Keratinocyte (primary cell): ENCODE measurements at regions not wholly inside any gene's neighbourhood (a gene's known extent, or its start where the extent isn't known, plus 50 kb on each side); places are given as distances from the start of the nearest gene placed in this dataset.

Experiments used
- DNase-seq: peaks from one replicate; pipeline ENCODE4 v3.0.0-alpha.2; 2011; ENCODE audit warnings: low read depth, missing footprints, low spot score
- FAIRE-seq: peaks from 2 replicates; lab custom pipeline; 2011; peaks lifted over from hg19 to GRCh38; lab: Jason Lieb, UNC
- H2AFZ ChIP-seq: 2 replicates; pipeline ENCODE4 v1.6.0; 2012; ENCODE audit warnings: low read length, control low read depth, inconsistent platforms; ENCODE audit not compliant: control insufficient read depth
- H3K27ac ChIP-seq: 2 replicates; pipeline ENCODE4 v1.5.1; 2011; ENCODE audit warnings: low read length; ENCODE audit not compliant: control insufficient read depth, insufficient read depth
- H3K27me3 ChIP-seq: 3 replicates; pipeline ENCODE4 v1.6.0; 2011; ENCODE audit warnings: low read length; ENCODE audit not compliant: control insufficient read depth, insufficient read depth; ENCODE audit errors: extremely low read depth
- H3K36me3 ChIP-seq, 2 experiments: 2 replicates in 1 of 2; 3 replicates in 1 of 2; pipeline ENCODE4 v1.5.1; 2011; ENCODE audit warnings: low read length in 2 of 2, mild to moderate bottlenecking in 1 of 2; ENCODE audit not compliant: control insufficient read depth in 2 of 2, insufficient read depth in 2 of 2; ENCODE audit errors: extremely low read depth in 1 of 2
- H3K4me1 ChIP-seq: 3 replicates; pipeline ENCODE4 v1.5.1; 2011; ENCODE audit warnings: low read length; ENCODE audit not compliant: control insufficient read depth, insufficient read depth; ENCODE audit errors: extremely low read depth
- H3K4me2 ChIP-seq: 3 replicates; pipeline ENCODE4 v1.6.0; 2011; ENCODE audit warnings: low read depth, low read length; ENCODE audit not compliant: control insufficient read depth, insufficient read depth; ENCODE audit errors: extremely low read depth
- H3K4me3 ChIP-seq, 3 experiments: fragments of 200-600 bp in 1 of 3; sonication (generic) in 1 of 3; 2 replicates in 2 of 3; 3 replicates in 1 of 3; pipeline ENCODE4 v1.5.1; 2011 to 2016; ENCODE audit warnings: low read length in 3 of 3, mild to moderate bottlenecking in 3 of 3, control low read depth in 2 of 3, inconsistent platforms in 1 of 3, low read depth in 1 of 3, mixed read lengths in 1 of 3, mixed run types in 1 of 3, moderate library complexity in 1 of 3; ENCODE audit not compliant: control insufficient read depth in 2 of 3, insufficient read depth in 2 of 3; ENCODE audit errors: extremely low read depth in 1 of 3
- H3K79me2 ChIP-seq: 2 replicates; pipeline ENCODE4 v1.6.0; 2012; ENCODE audit warnings: low read length; ENCODE audit not compliant: control insufficient read depth, insufficient read depth
- H3K9ac ChIP-seq: 3 replicates; pipeline ENCODE4 v1.6.0; 2011; ENCODE audit warnings: low read length; ENCODE audit not compliant: control insufficient read depth, insufficient read depth; ENCODE audit errors: extremely low read depth
- H3K9me1 ChIP-seq: 3 replicates; pipeline ENCODE4 v1.6.0; 2011; ENCODE audit warnings: low read length; ENCODE audit not compliant: control insufficient read depth, insufficient read depth; ENCODE audit errors: extremely low read depth
- H3K9me3 ChIP-seq: 2 replicates; pipeline ENCODE4 v1.5.1; 2012; ENCODE audit warnings: low read depth, low read length; ENCODE audit not compliant: control insufficient read depth
- H4K20me1 ChIP-seq: 3 replicates; pipeline ENCODE4 v1.6.0; 2011; ENCODE audit warnings: low read length; ENCODE audit not compliant: control insufficient read depth, insufficient read depth; ENCODE audit errors: extremely low read depth
- EZH2 ChIP-seq: IDR thresholded peaks from one replicate; pipeline ENCODE4 v1.6.1; 2012; ENCODE audit warnings: inconsistent platforms, mild to moderate bottlenecking, low read length, moderate library complexity
- dilution Hi-C: fragments of 300-500 bp; cut with MboI; formaldehyde crosslinking; loops from one replicate; pipeline ENCODE4 v1.7.0; 2020; ENCODE audit warnings: low sequenced_read_pairs; ENCODE audit not compliant: extremely low pct_ligation_motif_present
- TF ChIP-seq, protein P1 (sequence below), 3 experiments: IDR thresholded peaks in 1 of 3; conservative IDR thresholded peaks in 1 of 3; optimal IDR thresholded peaks in 1 of 3; 2 replicates in 2 of 3; 3 replicates in 1 of 3; pipeline versions ENCODE3 to v1.5.1; 2011; ENCODE audit warnings: low read length in 3 of 3, mild to moderate bottlenecking in 3 of 3, moderate library complexity in 2 of 3, control low read depth in 1 of 3, inconsistent platforms in 1 of 3; ENCODE audit not compliant: insufficient read depth in 2 of 3; ENCODE audit errors: extremely low read depth in 1 of 3

DNA sequence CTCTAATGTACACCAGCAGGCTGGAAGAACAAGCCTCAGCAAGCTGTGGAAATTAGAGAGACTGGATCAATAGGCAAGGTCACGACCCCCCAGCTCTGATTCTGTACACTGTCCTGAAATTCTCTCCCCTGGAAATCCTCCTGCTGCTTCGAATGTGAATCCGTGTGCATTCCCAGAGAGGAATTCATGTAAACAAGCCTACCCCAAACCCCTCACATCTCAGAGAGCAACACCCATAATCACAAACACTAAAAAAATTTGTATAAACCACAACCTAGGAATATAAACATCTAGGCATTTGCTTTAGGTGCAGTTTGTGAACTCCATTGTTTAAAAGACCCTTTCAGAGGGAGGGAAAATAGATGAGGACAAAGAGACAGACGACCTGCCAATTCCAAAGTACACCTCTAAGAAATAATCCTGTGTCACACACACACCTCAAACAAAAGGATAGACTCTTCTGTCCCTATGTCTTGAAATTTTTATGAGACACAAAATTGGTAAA is 325.2 kb downstream of the WDR72 start:
- dilution Hi-C loops, result no loop called here
- Histone ChIP-seq H2AFZ (no peak overlapping the region), H3K4me1 (no peaks in the 10 kb centered on the region), H3K36me3 (no peaks in the 10 kb centered on the region), H3K9me3 (no peaks in the 10 kb centered on the region), H3K9me1 (no peaks in the 10 kb centered on the region), H4K20me1 (no peaks in the 10 kb centered on the region), H3K79me2 (no peaks in the 10 kb centered on the region), H3K27ac (no peak overlapping the region), H3K27me3 (no peaks in the 10 kb centered on the region), H3K4me2 (no peak overlapping the region), H3K9ac (no peak overlapping the region), H3K4me3 (no peak overlapping the region)
- no peak for TF ChIP-seq EZH2
- TF ChIP-seq, protein P1, sequence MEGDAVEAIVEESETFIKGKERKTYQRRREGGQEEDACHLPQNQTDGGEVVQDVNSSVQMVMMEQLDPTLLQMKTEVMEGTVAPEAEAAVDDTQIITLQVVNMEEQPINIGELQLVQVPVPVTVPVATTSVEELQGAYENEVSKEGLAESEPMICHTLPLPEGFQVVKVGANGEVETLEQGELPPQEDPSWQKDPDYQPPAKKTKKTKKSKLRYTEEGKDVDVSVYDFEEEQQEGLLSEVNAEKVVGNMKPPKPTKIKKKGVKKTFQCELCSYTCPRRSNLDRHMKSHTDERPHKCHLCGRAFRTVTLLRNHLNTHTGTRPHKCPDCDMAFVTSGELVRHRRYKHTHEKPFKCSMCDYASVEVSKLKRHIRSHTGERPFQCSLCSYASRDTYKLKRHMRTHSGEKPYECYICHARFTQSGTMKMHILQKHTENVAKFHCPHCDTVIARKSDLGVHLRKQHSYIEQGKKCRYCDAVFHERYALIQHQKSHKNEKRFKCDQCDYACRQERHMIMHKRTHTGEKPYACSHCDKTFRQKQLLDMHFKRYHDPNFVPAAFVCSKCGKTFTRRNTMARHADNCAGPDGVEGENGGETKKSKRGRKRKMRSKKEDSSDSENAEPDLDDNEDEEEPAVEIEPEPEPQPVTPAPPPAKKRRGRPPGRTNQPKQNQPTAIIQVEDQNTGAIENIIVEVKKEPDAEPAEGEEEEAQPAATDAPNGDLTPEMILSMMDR (optimal IDR thresholded peaks at IDR 0.05 in 1 of 3, IDR thresholded peaks at IDR 0.05 in 1 of 3, conservative IDR thresholded peaks at IDR 0.05 in 1 of 3; ENCODE audit: extremely low read depth in 1 of 3, insufficient read depth in 2 of 3, low read length in 3 of 3), result no peak
- FAIRE-seq, result no peak
- DNase-seq, result no peak

DNA sequence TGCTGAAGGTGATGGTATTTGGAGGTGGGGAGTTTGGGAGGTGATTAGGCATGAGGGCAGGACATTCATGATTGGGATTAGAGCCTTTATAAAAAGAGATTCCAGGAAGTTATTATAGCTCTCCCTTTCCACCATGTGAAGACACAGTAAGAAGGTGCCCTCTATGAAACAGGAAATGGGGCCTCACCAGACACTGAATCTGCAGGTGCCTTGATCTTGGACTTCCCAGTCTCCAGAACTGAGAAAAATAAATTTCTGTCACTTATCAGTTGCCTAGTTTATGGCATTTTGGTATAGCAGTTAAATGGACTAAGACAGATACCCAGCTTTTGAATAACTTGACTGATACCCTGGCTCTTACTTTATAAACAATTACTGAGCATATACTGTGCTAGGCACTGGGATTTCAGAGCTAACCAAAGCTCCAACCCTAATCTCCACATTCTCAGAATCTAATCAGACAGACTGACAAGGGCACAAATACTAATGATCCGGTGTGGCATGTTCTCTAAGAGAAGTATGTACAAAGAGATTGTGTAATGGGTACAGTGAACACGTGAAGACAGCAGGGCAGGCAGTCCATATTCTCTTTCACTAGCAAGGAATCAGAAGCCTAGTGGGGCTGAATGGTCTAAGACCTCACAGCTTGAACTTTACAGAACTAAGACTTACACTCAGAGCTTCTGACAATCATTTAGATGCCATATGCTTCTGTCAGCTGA is 343.1 kb downstream of the WDR72 start:
- no peaks in the 10 kb centered on the region for H3K27me3 ChIP-seq
- H3K4me1 ChIP-seq, result no peaks in the 10 kb centered on the region
- no peaks in the 10 kb centered on the region for H3K36me3 ChIP-seq
- no peaks in the 10 kb centered on the region for H3K9me1 ChIP-seq
- H4K20me1 ChIP-seq, result no peaks in the 10 kb centered on the region
- H3K27ac ChIP-seq, result no peak overlapping the region
- no peak overlapping the region for H3K4me2 ChIP-seq
- DNase-seq, result no peak
- TF ChIP-seq, protein P1 (optimal IDR thresholded peaks at IDR 0.05 in 1 of 3, IDR thresholded peaks at IDR 0.05 in 1 of 3, conservative IDR thresholded peaks at IDR 0.05 in 1 of 3; ENCODE audit: extremely low read depth in 1 of 3, insufficient read depth in 2 of 3, low read length in 3 of 3), result no peak
- TF ChIP-seq EZH2, result no peak
- no peak overlapping the region for H2AFZ ChIP-seq
- dilution Hi-C loops, result no loop called here
- H3K9ac ChIP-seq, result no peak overlapping the region
- H3K79me2 ChIP-seq, result no peaks in the 10 kb centered on the region
- FAIRE-seq, result no peak
- no peak overlapping the region for H3K4me3 ChIP-seq
- H3K9me3 ChIP-seq, result no peaks in the 10 kb centered on the region
